GM10266 (cell line): ENCODE measurements at regions not wholly inside any gene's neighbourhood (a gene's known extent, or its start where the extent isn't known, plus 50 kb on each side); places are given as distances from the start of the nearest gene placed in this dataset.
A peak's percentile ranks its signal among the peaks of the same experiment; 100 is the strongest.
"Not testable (repeated sequence)": the region's sequence is repeated elsewhere in the genome, so short reads cannot be mapped to it uniquely, and the experiment has no call there.

Experiments used
- DNase-seq: peaks from one replicate; pipeline ENCODE4 v3.0.0; 2012; ENCODE audit errors: extremely low spot score
- CTCF ChIP-seq: IDR thresholded peaks from 2 replicates; pipeline ENCODE4 v1.5.1; 2012; ENCODE audit warnings: mild to moderate bottlenecking, low read depth; ENCODE audit not compliant: control insufficient read depth, insufficient read depth; ENCODE audit errors: missing control alignments

- TF ChIP-seq CTCF: no peak
- no peak for DNase-seq
Observed at GRCh38 chr7:52340067-52340466, 695.4 kb upstream of the POM121L12 start.

- not testable (repeated sequence) for DNase-seq
Observed at GRCh38 chr7:52328328-52328727, 707.1 kb upstream of the POM121L12 start.

GRCh38 chr7:52325237-52325636, 710.2 kb upstream of the POM121L12 start:
- TF ChIP-seq CTCF: no peak

GRCh38 chr7:52323202-52323746, 712.2 kb upstream of the POM121L12 start:
- DNase-seq: no peak

More at GRCh38 chr7:52325237-52325636, 710.2 kb upstream of the POM121L12 start:
- peak; percentile 22 for DNase-seq

GRCh38 chr7:52320610-52321009, 714.8 kb upstream of the POM121L12 start:
- TF ChIP-seq CTCF: no peak
- no peak for DNase-seq

More at GRCh38 chr7:52323202-52323746, 712.2 kb upstream of the POM121L12 start:
- no peak for TF ChIP-seq CTCF

GRCh38 chr7:52317921-52318320, 717.5 kb upstream of the POM121L12 start:
- no peak for DNase-seq

GRCh38 chr7:52311886-52312285, 723.5 kb upstream of the POM121L12 start:
- no peak for DNase-seq
- no peak for TF ChIP-seq CTCF

More at GRCh38 chr7:52317921-52318320, 717.5 kb upstream of the POM121L12 start:
- no peak for TF ChIP-seq CTCF

- TF ChIP-seq CTCF: no peak
- no peak for DNase-seq
Observed at GRCh38 chr7:52309631-52310030, 725.8 kb upstream of the POM121L12 start.
